WTC11 (cell line): ENCODE measurements at regions not wholly inside any gene's neighbourhood (a gene's known extent, or its start where the extent isn't known, plus 50 kb on each side); places are given as distances from the start of the nearest gene placed in this dataset.

ENCODE experiments used
- ATAC-seq: fragments of 200-7000 bp; cut with Tn5 transposase; 2 replicates; pipeline ENCODE4 v1.10.0; 2021; ENCODE audit warnings: mild to moderate bottlenecking, moderate library complexity
- CTCF ChIA-PET: fragments of 300-600 bp; sonication (Branson Sonifier 250); formaldehyde crosslinking; loops from one replicate; lab custom pipeline; 2021; ENCODE audit warnings: antibody characterized with exemption; lab: Charles Lee
- POLR2A ChIA-PET: fragments of 350-600 bp; sonication (Branson Sonifier 250); formaldehyde crosslinking; loops from one replicate; lab custom pipeline; 2021; ENCODE audit warnings: antibody characterized with exemption; lab: Charles Lee
- DNase-seq: peaks from one replicate; pipeline ENCODE4 v3.0.0; 2021; ENCODE audit warnings: low spot score
- H3K27ac Mint-ChIP-seq: 2 replicates; pipeline ENCODE4 v1.8.0; 2021; ENCODE audit warnings: mixed read lengths
- H3K27me3 Mint-ChIP-seq: 2 replicates; pipeline ENCODE4 v1.8.0; 2021; ENCODE audit warnings: low read depth, mild to moderate bottlenecking, moderate library complexity, mixed read lengths
- H3K36me3 Mint-ChIP-seq: 2 replicates; pipeline ENCODE4 v1.8.0; 2021; ENCODE audit warnings: mixed read lengths
- H3K4me1 Mint-ChIP-seq: 2 replicates; pipeline ENCODE4 v1.8.0; 2022; ENCODE audit warnings: mixed read lengths
- H3K4me3 Mint-ChIP-seq: 2 replicates; pipeline ENCODE4 v1.8.0; 2021; ENCODE audit warnings: mild to moderate bottlenecking, moderate library complexity, mixed read lengths
- H3K9me3 Mint-ChIP-seq: 2 replicates; pipeline ENCODE4 v1.8.0; 2021; ENCODE audit warnings: mixed read lengths
- ATF1 ChIP-seq: sonication (generic); formaldehyde crosslinking; IDR thresholded peaks from 2 replicates; pipeline ENCODE4 v1.8.1; 2023; ENCODE audit warnings: mild to moderate bottlenecking, moderate library complexity, missing genetic modification reagents
- CBFB ChIP-seq: sonication (generic); formaldehyde crosslinking; IDR thresholded peaks from 2 replicates; pipeline ENCODE4 v1.8.1; 2022; ENCODE audit warnings: mild to moderate bottlenecking, low read depth, missing genetic modification reagents
- EMX1 ChIP-seq: fragments of 250-450 bp; sonication (Bioruptor Pico); IDR thresholded peaks from 2 replicates; pipeline ENCODE4 v1.8.0; 2021; ENCODE audit warnings: mild to moderate bottlenecking
- ETV6 ChIP-seq: sonication (generic); formaldehyde crosslinking; IDR thresholded peaks from 2 replicates; pipeline ENCODE4 v1.8.1; 2022; ENCODE audit warnings: mild to moderate bottlenecking, missing genetic modification reagents
- FOXJ3 ChIP-seq: sonication (generic); formaldehyde crosslinking; IDR thresholded peaks from 2 replicates; pipeline ENCODE4 v1.9.0; 2021; ENCODE audit warnings: missing genetic modification reagents, mild to moderate bottlenecking, borderline replicate concordance
- FOXK1 ChIP-seq: sonication (generic); formaldehyde crosslinking; IDR thresholded peaks from 2 replicates; pipeline ENCODE4 v1.8.0; 2022; ENCODE audit warnings: mild to moderate bottlenecking, moderate library complexity, missing genetic modification reagents
- GTF2I ChIP-seq: fragments of 250-450 bp; sonication (Bioruptor Pico); conservative IDR thresholded peaks from 2 replicates; pipeline ENCODE4 v1.4.0; 2021; ENCODE audit warnings: mild to moderate bottlenecking
- MYBL2 ChIP-seq: sonication (generic); formaldehyde crosslinking; IDR thresholded peaks from 2 replicates; pipeline ENCODE4 v1.8.1; 2023; ENCODE audit warnings: mild to moderate bottlenecking, moderate library complexity, missing genetic modification reagents
- NFATC4 ChIP-seq: fragments of 250-450 bp; sonication (Bioruptor Pico); IDR thresholded peaks from 2 replicates; pipeline ENCODE4 v1.9.0; 2021; ENCODE audit warnings: mild to moderate bottlenecking
- NFE2L1 ChIP-seq: sonication (generic); formaldehyde crosslinking; IDR thresholded peaks from 2 replicates; pipeline ENCODE4 v1.8.1; 2023; ENCODE audit warnings: missing genetic modification reagents
- NR3C1 ChIP-seq: sonication (generic); formaldehyde crosslinking; conservative IDR thresholded peaks from 2 replicates; pipeline ENCODE4 v1.8.1; 2023; ENCODE audit warnings: low read depth, mild to moderate bottlenecking, missing genetic modification reagents
- PRRX2 ChIP-seq: fragments of 250-450 bp; sonication (Bioruptor Pico); IDR thresholded peaks from 2 replicates; pipeline ENCODE4 v1.8.0; 2021; ENCODE audit warnings: mild to moderate bottlenecking
- RELA ChIP-seq: sonication (generic); formaldehyde crosslinking; IDR thresholded peaks from 2 replicates; pipeline ENCODE4 v1.8.1; 2022; ENCODE audit warnings: missing genetic modification reagents, mild to moderate bottlenecking, borderline replicate concordance
- SMAD3 ChIP-seq: sonication (generic); formaldehyde crosslinking; IDR thresholded peaks from 2 replicates; pipeline ENCODE4 v1.8.0; 2022; ENCODE audit warnings: missing genetic modification reagents, mild to moderate bottlenecking, borderline replicate concordance
- SMAD4 ChIP-seq: sonication (generic); formaldehyde crosslinking; IDR thresholded peaks from 2 replicates; pipeline ENCODE4 v1.8.0; 2022; ENCODE audit warnings: mild to moderate bottlenecking, missing genetic modification reagents
- ZBTB21 ChIP-seq: sonication (generic); formaldehyde crosslinking; IDR thresholded peaks from 2 replicates; pipeline ENCODE4 v1.8.1; 2023; ENCODE audit warnings: mild to moderate bottlenecking, missing genetic modification reagents, borderline replicate concordance
- ZNF232 ChIP-seq: sonication (generic); formaldehyde crosslinking; IDR thresholded peaks from 2 replicates; pipeline ENCODE4 v1.8.0; 2022; ENCODE audit warnings: mild to moderate bottlenecking, missing genetic modification reagents
- ZNF396 ChIP-seq: fragments of 250-450 bp; sonication (Bioruptor Pico); IDR thresholded peaks from 2 replicates; pipeline ENCODE4 v1.8.0; 2021; ENCODE audit warnings: mild to moderate bottlenecking, moderate library complexity, borderline replicate concordance
- ZNF416 ChIP-seq: fragments of 250-450 bp; sonication (Bioruptor Pico); IDR thresholded peaks from 2 replicates; pipeline ENCODE4 v1.9.0; 2021; ENCODE audit warnings: mild to moderate bottlenecking, inconsistent platforms
- ZNF423 ChIP-seq: fragments of 250-450 bp; sonication (Bioruptor Pico); IDR thresholded peaks from 2 replicates; pipeline ENCODE4 v2.1.2; 2022; ENCODE audit warnings: mild to moderate bottlenecking, moderate library complexity
- TF ChIP-seq, protein P1 (sequence below): fragments of 250-450 bp; sonication (Bioruptor Pico); IDR thresholded peaks from 2 replicates; pipeline ENCODE4 v1.9.0; 2021; ENCODE audit warnings: mild to moderate bottlenecking
- TF ChIP-seq, protein P2 (sequence below): fragments of 250-450 bp; sonication (Bioruptor Pico); IDR thresholded peaks from 2 replicates; pipeline ENCODE4 v2.1.2; 2022; ENCODE audit warnings: mild to moderate bottlenecking, moderate library complexity
- TF ChIP-seq, protein P3 (sequence below): sonication (generic); formaldehyde crosslinking; IDR thresholded peaks from 2 replicates; pipeline ENCODE4 v1.8.0; 2022; ENCODE audit warnings: mild to moderate bottlenecking, missing genetic modification reagents

DNA sequence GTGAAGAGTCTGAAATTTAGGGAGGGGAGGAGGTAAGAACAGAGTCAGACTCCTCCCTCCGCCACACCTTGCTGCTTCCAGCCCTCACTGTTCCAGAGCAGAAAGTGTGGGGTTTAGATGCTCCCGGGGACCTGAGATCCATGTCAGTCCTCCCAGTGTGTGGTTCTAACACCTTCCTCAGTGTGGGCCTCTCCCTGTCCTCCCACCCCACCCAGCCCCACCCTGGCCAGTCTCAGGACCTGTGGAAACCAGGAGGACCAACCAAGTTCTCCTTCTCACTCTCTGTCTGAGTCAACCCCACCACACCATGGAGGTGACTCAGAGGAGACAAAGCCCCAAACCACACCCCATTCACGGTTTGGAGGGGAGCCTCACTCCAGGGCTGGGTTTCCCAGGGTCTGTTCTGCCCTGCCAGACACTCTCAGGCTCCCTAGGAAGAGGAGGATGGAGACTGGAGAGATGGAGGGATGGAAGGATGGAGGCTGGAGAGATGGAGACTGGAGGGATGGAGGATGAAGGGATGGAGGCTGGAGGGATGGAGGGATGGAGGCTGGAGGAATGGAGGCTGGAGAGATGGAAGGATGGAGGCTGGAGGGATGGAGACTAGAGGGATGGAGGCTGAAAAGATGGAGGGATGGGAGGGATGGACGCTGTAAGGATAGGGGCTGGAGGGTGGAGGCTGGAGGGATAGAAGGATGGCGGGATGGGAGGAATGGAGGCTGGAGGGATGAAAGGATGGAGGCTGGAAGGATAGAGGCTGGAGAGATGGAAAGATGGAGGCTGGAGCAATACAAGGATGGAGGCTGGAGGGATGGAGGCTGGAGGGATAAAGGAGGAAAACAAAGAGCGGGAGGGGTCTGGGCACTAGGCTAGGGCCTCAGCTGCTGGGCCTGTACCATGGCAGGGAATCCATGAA is 100.9 kb upstream of the RUNX3 start (continued):
- TF ChIP-seq ZNF416 (CRISPR knock-in tag) (no peak), ZNF232 (no peak)
- TF ChIP-seq, all 79 proteins: peak for 0

DNA sequence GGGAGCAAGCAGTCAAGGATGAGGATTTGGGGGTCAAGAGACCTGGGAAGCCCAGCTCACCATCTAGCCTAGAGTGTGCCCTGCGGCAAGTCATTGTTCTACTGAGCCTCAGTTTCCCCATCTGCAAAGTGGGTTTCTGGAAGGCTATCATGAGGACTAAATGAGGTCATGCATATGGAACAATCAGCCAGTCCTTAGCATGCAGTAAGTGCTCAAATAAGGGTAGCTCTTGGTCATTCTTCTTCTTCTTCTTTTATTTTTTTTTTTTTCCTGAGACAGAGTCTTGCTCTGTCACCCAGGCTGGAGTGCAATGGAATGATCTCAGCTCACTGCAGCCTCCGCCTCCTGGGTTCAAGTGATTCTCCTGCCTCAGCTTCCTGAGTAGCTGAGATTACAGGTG is 99.9 kb upstream of the RUNX3 start:
- TF ChIP-seq FOXK1 (CRISPR knock-in tag) (no peak), ZBTB21 (CRISPR knock-in tag) (no peak), FOXJ3 (CRISPR knock-in tag) (no peak), RELA (CRISPR knock-in tag) (no peak), GTF2I (CRISPR knock-in tag) (no peak), SMAD3 (CRISPR knock-in tag) (no peak), NFE2L1 (CRISPR knock-in tag) (no peak), ZNF416 (CRISPR knock-in tag) (no peak), MYBL2 (CRISPR knock-in tag) (no peak), NR3C1 (CRISPR knock-in tag) (no peak), PRRX2 (no peak), EMX1 (CRISPR knock-in tag) (no peak), SMAD4 (CRISPR knock-in tag) (no peak), ATF1 (CRISPR knock-in tag) (no peak), NFATC4 (CRISPR knock-in tag) (no peak)
- TF ChIP-seq, protein P1, sequence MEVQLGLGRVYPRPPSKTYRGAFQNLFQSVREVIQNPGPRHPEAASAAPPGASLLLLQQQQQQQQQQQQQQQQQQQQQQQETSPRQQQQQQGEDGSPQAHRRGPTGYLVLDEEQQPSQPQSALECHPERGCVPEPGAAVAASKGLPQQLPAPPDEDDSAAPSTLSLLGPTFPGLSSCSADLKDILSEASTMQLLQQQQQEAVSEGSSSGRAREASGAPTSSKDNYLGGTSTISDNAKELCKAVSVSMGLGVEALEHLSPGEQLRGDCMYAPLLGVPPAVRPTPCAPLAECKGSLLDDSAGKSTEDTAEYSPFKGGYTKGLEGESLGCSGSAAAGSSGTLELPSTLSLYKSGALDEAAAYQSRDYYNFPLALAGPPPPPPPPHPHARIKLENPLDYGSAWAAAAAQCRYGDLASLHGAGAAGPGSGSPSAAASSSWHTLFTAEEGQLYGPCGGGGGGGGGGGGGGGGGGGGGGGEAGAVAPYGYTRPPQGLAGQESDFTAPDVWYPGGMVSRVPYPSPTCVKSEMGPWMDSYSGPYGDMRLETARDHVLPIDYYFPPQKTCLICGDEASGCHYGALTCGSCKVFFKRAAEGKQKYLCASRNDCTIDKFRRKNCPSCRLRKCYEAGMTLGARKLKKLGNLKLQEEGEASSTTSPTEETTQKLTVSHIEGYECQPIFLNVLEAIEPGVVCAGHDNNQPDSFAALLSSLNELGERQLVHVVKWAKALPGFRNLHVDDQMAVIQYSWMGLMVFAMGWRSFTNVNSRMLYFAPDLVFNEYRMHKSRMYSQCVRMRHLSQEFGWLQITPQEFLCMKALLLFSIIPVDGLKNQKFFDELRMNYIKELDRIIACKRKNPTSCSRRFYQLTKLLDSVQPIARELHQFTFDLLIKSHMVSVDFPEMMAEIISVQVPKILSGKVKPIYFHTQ (CRISPR knock-in tag), result no peak
- TF ChIP-seq, protein P2, sequence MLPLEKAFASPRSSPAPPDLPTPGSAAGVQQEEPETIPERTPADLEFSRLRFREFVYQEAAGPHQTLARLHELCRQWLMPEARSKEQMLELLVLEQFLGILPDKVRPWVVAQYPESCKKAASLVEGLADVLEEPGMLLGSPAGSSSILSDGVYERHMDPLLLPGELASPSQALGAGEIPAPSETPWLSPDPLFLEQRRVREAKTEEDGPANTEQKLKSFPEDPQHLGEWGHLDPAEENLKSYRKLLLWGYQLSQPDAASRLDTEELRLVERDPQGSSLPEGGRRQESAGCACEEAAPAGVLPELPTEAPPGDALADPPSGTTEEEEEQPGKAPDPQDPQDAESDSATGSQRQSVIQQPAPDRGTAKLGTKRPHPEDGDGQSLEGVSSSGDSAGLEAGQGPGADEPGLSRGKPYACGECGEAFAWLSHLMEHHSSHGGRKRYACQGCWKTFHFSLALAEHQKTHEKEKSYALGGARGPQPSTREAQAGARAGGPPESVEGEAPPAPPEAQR, result no peak
- no peak for ATAC-seq
- Mint-ChIP-seq H3K4me3 (no peak overlapping the region), H3K27me3 (no peaks in the 10 kb centered on the region), H3K9me3 (peaks cover 13% of the 10 kb centered on the region), H3K4me1 (peaks cover 15% of the 10 kb centered on the region), H3K27ac (no peak overlapping the region), H3K36me3 (0 out of 2 replicates have a peak, but pooled peaks cover 4% of the 10 kb centered on the region)
- no peak for DNase-seq
- ChIA-PET POLR2A (no interaction called here), CTCF (no interaction called here)

DNA sequence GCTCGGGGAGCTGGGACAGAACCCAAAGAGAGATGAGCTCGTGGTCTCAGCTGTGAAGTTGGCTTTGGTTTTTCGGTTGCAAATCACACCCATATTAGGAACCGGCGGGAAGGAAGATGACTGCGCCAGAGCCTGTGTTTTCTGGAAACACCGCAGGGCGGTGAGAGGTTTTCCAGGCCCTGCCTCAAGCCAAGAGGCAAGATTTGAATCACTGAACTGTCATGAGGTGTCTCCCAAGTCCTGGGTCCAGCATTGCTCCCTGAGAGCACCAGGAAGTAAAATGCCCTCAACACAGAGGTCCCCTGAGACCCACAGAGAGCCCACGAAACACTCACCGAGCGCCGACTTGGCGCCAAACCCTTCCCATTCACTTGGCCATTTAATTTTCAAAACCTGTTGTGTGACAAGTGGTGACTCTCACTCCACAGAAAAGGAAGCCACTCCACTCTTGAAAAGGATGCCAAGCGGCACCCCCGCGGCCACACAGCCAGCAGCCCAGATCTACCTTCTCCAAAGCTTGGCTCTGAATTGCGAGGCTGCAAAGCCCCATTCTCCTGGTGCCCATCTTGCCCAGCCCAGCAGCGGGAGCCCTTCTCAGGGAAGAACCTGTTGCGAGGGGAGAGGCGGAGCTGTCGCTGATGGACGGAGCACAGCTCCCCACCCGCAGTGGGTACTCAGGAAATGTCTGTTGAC is 99.0 kb upstream of the RUNX3 start:
- POLR2A ChIA-PET, result no interaction called here
- Mint-ChIP-seq H3K9me3 (peaks cover 13% of the 10 kb centered on the region), H3K4me1 (peaks cover 15% of the 10 kb centered on the region), H3K27me3 (no peaks in the 10 kb centered on the region), H3K4me3 (no peak overlapping the region), H3K36me3 (0 out of 2 replicates have a peak, but pooled peaks cover 4% of the 10 kb centered on the region), H3K27ac (no peak overlapping the region)
- CTCF ChIA-PET, result interaction anchor here (1.2 to 1.4 kb wide), 2 partner anchors 8 to 97 kb away, joined by 3 read pairs; no protein-coding TSS in a partner anchor
- no peak for ATAC-seq
- no peak for DNase-seq
- TF ChIP-seq, protein P1 (CRISPR knock-in tag), result no peak
- TF ChIP-seq CBFB (CRISPR knock-in tag) (no peak), ZNF423 (CRISPR knock-in tag) (no peak), ETV6 (CRISPR knock-in tag) (no peak), ZNF396 (CRISPR knock-in tag) (no peak)
- TF ChIP-seq, protein P3, sequence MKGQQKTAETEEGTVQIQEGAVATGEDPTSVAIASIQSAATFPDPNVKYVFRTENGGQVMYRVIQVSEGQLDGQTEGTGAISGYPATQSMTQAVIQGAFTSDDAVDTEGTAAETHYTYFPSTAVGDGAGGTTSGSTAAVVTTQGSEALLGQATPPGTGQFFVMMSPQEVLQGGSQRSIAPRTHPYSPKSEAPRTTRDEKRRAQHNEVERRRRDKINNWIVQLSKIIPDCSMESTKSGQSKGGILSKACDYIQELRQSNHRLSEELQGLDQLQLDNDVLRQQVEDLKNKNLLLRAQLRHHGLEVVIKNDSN (CRISPR knock-in tag), result no peak
